DOHH2 (cell line): ENCODE measurements at regions not wholly inside any gene's neighbourhood (a gene's known extent, or its start where the extent isn't known, plus 50 kb on each side); places are given as distances from the start of the nearest gene placed in this dataset.

Experiments
- H3F3A ChIP-seq: fragments of 200-600 bp; sonication (generic), shearing (Covaris generic); 2 replicates; pipeline ENCODE4 v1.6.0; 2016; ENCODE audit warnings: antibody characterized with exemption, mild to moderate bottlenecking; ENCODE audit not compliant: control insufficient read depth, insufficient read depth
- H3K27ac ChIP-seq: fragments of 200-600 bp; sonication (generic); 2 replicates; pipeline ENCODE4 v1.5.1; 2014; ENCODE audit warnings: low read depth, mild to moderate bottlenecking, low read length, moderate library complexity
- H3K27me3 ChIP-seq: fragments of 200-600 bp; sonication (generic); 2 replicates; pipeline ENCODE4 v1.6.1; 2014; ENCODE audit warnings: mild to moderate bottlenecking, low read length, mixed read lengths; ENCODE audit not compliant: control insufficient read depth
- H3K36me3 ChIP-seq: fragments of 200-600 bp; sonication (generic); 2 replicates; pipeline ENCODE4 v1.6.1; 2014; ENCODE audit warnings: mild to moderate bottlenecking, low read length, moderate library complexity, mixed read lengths; ENCODE audit not compliant: control insufficient read depth
- H3K4me1 ChIP-seq: fragments of 200-600 bp; sonication (generic); 2 replicates; pipeline ENCODE4 v1.6.1; 2014; ENCODE audit warnings: mild to moderate bottlenecking, low read length, mixed read lengths; ENCODE audit not compliant: control insufficient read depth
- H3K4me2 ChIP-seq: fragments of 200-600 bp; sonication (generic); 2 replicates; pipeline ENCODE4 v1.6.0; 2014; ENCODE audit warnings: mild to moderate bottlenecking, low read length, moderate library complexity
- H3K4me3 ChIP-seq: fragments of 200-600 bp; sonication (generic); 2 replicates; pipeline ENCODE4 v1.5.1; 2014; ENCODE audit warnings: mild to moderate bottlenecking, low read length, mixed read lengths
- H3K79me2 ChIP-seq: fragments of 200-600 bp; sonication (generic); 2 replicates; pipeline ENCODE4 v1.6.1; 2014; ENCODE audit warnings: mild to moderate bottlenecking, low read length, mixed read lengths; ENCODE audit not compliant: control insufficient read depth
- H3K9me2 ChIP-seq: fragments of 200-600 bp; sonication (generic); replicated peaks from 2 replicates; pipeline ENCODE4 v1.6.1; 2014; ENCODE audit warnings: mild to moderate bottlenecking, low read length, mixed read lengths; ENCODE audit not compliant: control insufficient read depth
- H3K9me3 ChIP-seq: fragments of 200-600 bp; sonication (generic); 2 replicates; pipeline ENCODE4 v1.6.1; 2014; ENCODE audit warnings: antibody characterized with exemption, low read length, mixed read lengths; ENCODE audit not compliant: control insufficient read depth, insufficient read depth
- H4K20me1 ChIP-seq: fragments of 200-600 bp; sonication (generic); 2 replicates; pipeline ENCODE4 v1.6.0; 2014; ENCODE audit warnings: low read depth, mild to moderate bottlenecking, antibody characterized with exemption, low read length, moderate library complexity; ENCODE audit not compliant: control insufficient read depth, insufficient read depth
- EZH2phosphoT487 ChIP-seq: fragments of 200-600 bp; sonication (generic); IDR thresholded peaks from 2 replicates; pipeline ENCODE4 v1.6.1; 2017; ENCODE audit warnings: borderline replicate concordance, mild to moderate bottlenecking, antibody characterized with exemption, low read length, moderate library complexity, mixed read lengths
- TF ChIP-seq, protein P1 (sequence below): fragments of 200-600 bp; sonication (generic); IDR thresholded peaks from one replicate; pipeline ENCODE4 v1.5.1; 2014; ENCODE audit warnings: antibody characterized with exemption, mild to moderate bottlenecking, low read depth, low read length; ENCODE audit not compliant: poor library complexity, severe bottlenecking

GRCh38 chr12:47577206-47577989 is 128.4 kb downstream of the RPAP3 start:
- 0 out of 2 replicates have a peak, but pooled peaks cover 3% of the 10 kb centered on the region for H3K27me3 ChIP-seq
- no peaks in the 10 kb centered on the region for H4K20me1 ChIP-seq
- H3K36me3 ChIP-seq, result no peaks in the 10 kb centered on the region
- no peaks in the 10 kb centered on the region for H3F3A ChIP-seq
- no peak for TF ChIP-seq EZH2phosphoT487
- no peaks in the 10 kb centered on the region for H3K9me2 ChIP-seq
- no peak overlapping the region for H3K4me2 ChIP-seq
- H3K4me1 ChIP-seq, result no peaks in the 10 kb centered on the region
- no peaks in the 10 kb centered on the region for H3K9me3 ChIP-seq
- H3K79me2 ChIP-seq, result no peaks in the 10 kb centered on the region
- no peak overlapping the region for H3K4me3 ChIP-seq
- H3K27ac ChIP-seq, result no peak overlapping the region

- TF ChIP-seq, protein P1, sequence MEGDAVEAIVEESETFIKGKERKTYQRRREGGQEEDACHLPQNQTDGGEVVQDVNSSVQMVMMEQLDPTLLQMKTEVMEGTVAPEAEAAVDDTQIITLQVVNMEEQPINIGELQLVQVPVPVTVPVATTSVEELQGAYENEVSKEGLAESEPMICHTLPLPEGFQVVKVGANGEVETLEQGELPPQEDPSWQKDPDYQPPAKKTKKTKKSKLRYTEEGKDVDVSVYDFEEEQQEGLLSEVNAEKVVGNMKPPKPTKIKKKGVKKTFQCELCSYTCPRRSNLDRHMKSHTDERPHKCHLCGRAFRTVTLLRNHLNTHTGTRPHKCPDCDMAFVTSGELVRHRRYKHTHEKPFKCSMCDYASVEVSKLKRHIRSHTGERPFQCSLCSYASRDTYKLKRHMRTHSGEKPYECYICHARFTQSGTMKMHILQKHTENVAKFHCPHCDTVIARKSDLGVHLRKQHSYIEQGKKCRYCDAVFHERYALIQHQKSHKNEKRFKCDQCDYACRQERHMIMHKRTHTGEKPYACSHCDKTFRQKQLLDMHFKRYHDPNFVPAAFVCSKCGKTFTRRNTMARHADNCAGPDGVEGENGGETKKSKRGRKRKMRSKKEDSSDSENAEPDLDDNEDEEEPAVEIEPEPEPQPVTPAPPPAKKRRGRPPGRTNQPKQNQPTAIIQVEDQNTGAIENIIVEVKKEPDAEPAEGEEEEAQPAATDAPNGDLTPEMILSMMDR, result no peak
- TF ChIP-seq EZH2phosphoT487, result no peak
- H3K36me3 ChIP-seq, result no peaks in the 10 kb centered on the region
These were observed 129.4 kb downstream of the RPAP3 start for GRCh38 chr12:47576289-47576945.

GRCh38 chr12:47574252-47575021 is 131.4 kb downstream of the RPAP3 start:
- no peak overlapping the region for H3K4me3 ChIP-seq
- no peak for TF ChIP-seq EZH2phosphoT487
- TF ChIP-seq, protein P1, result no peak
- H3K79me2 ChIP-seq, result no peaks in the 10 kb centered on the region
- H3K27ac ChIP-seq, result no peak overlapping the region
- no peaks in the 10 kb centered on the region for H3K4me1 ChIP-seq
- no peaks in the 10 kb centered on the region for H3F3A ChIP-seq
- no peaks in the 10 kb centered on the region for H4K20me1 ChIP-seq
- H3K9me3 ChIP-seq, result no peaks in the 10 kb centered on the region
- H3K9me2 ChIP-seq, result no peaks in the 10 kb centered on the region
- no peak overlapping the region for H3K4me2 ChIP-seq
- 0 out of 2 replicates have a peak, but pooled peaks cover 3% of the 10 kb centered on the region for H3K27me3 ChIP-seq
- no peaks in the 10 kb centered on the region for H3K36me3 ChIP-seq

More at GRCh38 chr12:47576289-47576945, 129.4 kb downstream of the RPAP3 start:
- Histone ChIP-seq H4K20me1 (no peaks in the 10 kb centered on the region), H3F3A (no peaks in the 10 kb centered on the region), H3K9me2 (no peaks in the 10 kb centered on the region), H3K4me3 (no peak overlapping the region), H3K9me3 (no peaks in the 10 kb centered on the region), H3K27ac (no peak overlapping the region), H3K4me1 (no peaks in the 10 kb centered on the region), H3K79me2 (no peaks in the 10 kb centered on the region), H3K27me3 (0 out of 2 replicates have a peak, but pooled peaks cover 3% of the 10 kb centered on the region), H3K4me2 (no peak overlapping the region)
